NB4 (cell line): ENCODE measurements at regions not wholly inside any gene's neighbourhood (a gene's known extent, or its start where the extent isn't known, plus 50 kb on each side); places are given as distances from the start of the nearest gene placed in this dataset.

Experiments used
- CTCF ChIP-seq: IDR thresholded peaks from one replicate; pipeline ENCODE4 v1.5.1; 2012; ENCODE audit warnings: low read depth, low read length
- POLR2A ChIP-seq: IDR thresholded peaks from 2 replicates; pipeline ENCODE4 v1.6.1; 2011; ENCODE audit warnings: mild to moderate bottlenecking; ENCODE audit not compliant: insufficient read length; ENCODE audit errors: extremely low read depth

DNA sequence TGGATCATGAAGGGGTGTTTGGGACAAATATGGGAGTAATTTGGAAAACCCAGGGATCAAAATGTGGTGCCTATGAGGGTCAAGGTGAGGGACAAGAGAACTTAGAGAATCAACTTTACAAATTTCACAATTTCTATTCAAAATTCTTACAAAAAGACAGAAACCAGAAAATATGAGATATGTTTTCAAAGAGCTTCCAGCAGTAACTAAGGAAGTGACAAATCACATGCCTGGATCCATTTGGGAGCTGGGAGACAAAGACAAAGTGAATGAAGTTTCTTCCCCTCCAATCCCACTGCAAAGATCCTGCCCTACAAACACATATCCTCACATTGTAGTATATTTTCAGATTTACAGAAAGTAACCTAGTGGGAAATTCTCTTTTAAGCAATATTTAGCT lies 235.0 kb upstream of the VLDLR start:
- TF ChIP-seq CTCF, result no peak
- TF ChIP-seq POLR2A, result no peak
